Upper lobe of left lung (tissue), 4 donors: ENCODE measurements at regions not wholly inside any gene's neighbourhood (a gene's known extent, or its start where the extent isn't known, plus 50 kb on each side); places are given as distances from the start of the nearest gene placed in this dataset.
"Not testable (repeated sequence)": the region's sequence is repeated elsewhere in the genome, so short reads cannot be mapped to it uniquely, and the experiment has no call there.

Experiments
- CTCF ChIP-seq, 6 experiments: fragments of 450-650 bp in 4 of 6; fragments of 200-600 bp in 2 of 6; sonication (generic) in 2 of 6; IDR thresholded peaks; one replicate each; pipeline ENCODE4 v1.5.1; 2016 to 2019; ENCODE audit warnings: antibody characterized with exemption in 6 of 6
- EP300 ChIP-seq, 4 donors: sonication (generic); formaldehyde crosslinking; IDR thresholded peaks; one replicate each; pipeline ENCODE4 v1.5.1; 2017; ENCODE audit warnings: antibody characterized with exemption in 4 of 4, control low read depth in 2 of 4
- POLR2A ChIP-seq, 4 donors: fragments of 450-650 bp; IDR thresholded peaks; one replicate each; pipeline ENCODE4 v1.5.1; 2016 to 2017; ENCODE audit warnings: antibody characterized with exemption in 4 of 4, mild to moderate bottlenecking in 2 of 4
- POLR2AphosphoS5 ChIP-seq, 2 donors: sonication (generic); formaldehyde crosslinking; IDR thresholded peaks; one replicate each; pipeline ENCODE4 v1.5.1; 2017; ENCODE audit warnings: antibody characterized with exemption in 2 of 2

- not testable (repeated sequence) for TF ChIP-seq POLR2A, POLR2AphosphoS5, EP300, CTCF (IDR thresholded peaks at IDR 0.05)
Observed at GRCh38 chr3:75507956-75508355, 156.2 kb upstream of the FRG2C start.
